Activated T-helper 17 cell treated with anti-CD3 and anti-CD28 coated beads, Interleukin-2, amount 50 U/mL, for 72 hours (primary cell): ENCODE measurements at regions not wholly inside any gene's neighbourhood (a gene's known extent, or its start where the extent isn't known, plus 50 kb on each side); places are given as distances from the start of the nearest gene placed in this dataset.
"Not testable (repeated sequence)": the region's sequence is repeated elsewhere in the genome, so short reads cannot be mapped to it uniquely, and the experiment has no call there.

Experiments
- ATAC-seq: fragments of 150-1000 bp; cut with Tn5 transposase; replicated peaks from 2 replicates; pipeline ENCODE4 v1.10.0; 2021; ENCODE audit warnings: mild to moderate bottlenecking, moderate library complexity
- H3K27ac Mint-ChIP-seq: one replicate; pipeline ENCODE4 v1.8.0; 2022; ENCODE audit warnings: mixed read lengths
- H3K27me3 Mint-ChIP-seq: one replicate; pipeline ENCODE4 v1.8.0; 2022; ENCODE audit warnings: mixed read lengths
- H3K36me3 Mint-ChIP-seq: one replicate; pipeline ENCODE4 v1.8.0; 2022; ENCODE audit warnings: low read depth, mild to moderate bottlenecking, mixed read lengths
- H3K4me1 Mint-ChIP-seq: one replicate; pipeline ENCODE4 v1.8.0; 2022; ENCODE audit warnings: mixed read lengths
- H3K4me3 Mint-ChIP-seq: one replicate; pipeline ENCODE4 v1.8.0; 2022; ENCODE audit warnings: mild to moderate bottlenecking, mixed read lengths
- H3K9me3 Mint-ChIP-seq: one replicate; pipeline ENCODE4 v1.8.0; 2022; ENCODE audit warnings: mixed read lengths

GRCh38 chr2:47300609-47301276 is 68.4 kb upstream of the EPCAM start:
- Mint-ChIP-seq H3K36me3 (no peaks in the 10 kb centered on the region), H3K27me3 (peaks cover 9% of the 10 kb centered on the region), H3K4me3 (no peak overlapping the region), H3K4me1 (no peaks in the 10 kb centered on the region), H3K27ac (no peak overlapping the region), H3K9me3 (no peaks in the 10 kb centered on the region)
- ATAC-seq = no peak

- H3K4me3 Mint-ChIP-seq = no peak overlapping the region
- ATAC-seq = no peak
Measured at GRCh38 chr2:47300081-47300480, 69.0 kb upstream of the EPCAM start.

GRCh38 chr2:47299555-47299954 is 69.6 kb upstream of the EPCAM start:
- Mint-ChIP-seq H3K27ac (no peak overlapping the region), H3K27me3 (peaks cover 9% of the 10 kb centered on the region), H3K4me3 (no peak overlapping the region), H3K4me1 (no peaks in the 10 kb centered on the region), H3K9me3 (no peaks in the 10 kb centered on the region), H3K36me3 (no peaks in the 10 kb centered on the region)
- no peak for ATAC-seq

More at GRCh38 chr2:47300081-47300480, 69.0 kb upstream of the EPCAM start:
- Mint-ChIP-seq H3K27ac (no peak overlapping the region), H3K36me3 (no peaks in the 10 kb centered on the region), H3K27me3 (peaks cover 9% of the 10 kb centered on the region), H3K4me1 (no peaks in the 10 kb centered on the region), H3K9me3 (no peaks in the 10 kb centered on the region)

GRCh38 chr2:47298771-47299170 is 70.3 kb upstream of the EPCAM start:
- Mint-ChIP-seq H3K27me3 (peaks cover 7% of the 10 kb centered on the region), H3K4me1 (no peaks in the 10 kb centered on the region), H3K9me3 (no peaks in the 10 kb centered on the region), H3K4me3 (no peak overlapping the region), H3K36me3 (no peaks in the 10 kb centered on the region), H3K27ac (no peak overlapping the region)
- ATAC-seq = no peak

GRCh38 chr2:47297767-47298425 is 71.2 kb upstream of the EPCAM start:
- H3K27ac Mint-ChIP-seq = no peak overlapping the region
- no peak overlapping the region for H3K4me3 Mint-ChIP-seq
- H3K9me3 Mint-ChIP-seq = no peaks in the 10 kb centered on the region
- no peaks in the 10 kb centered on the region for H3K4me1 Mint-ChIP-seq
- no peaks in the 10 kb centered on the region for H3K36me3 Mint-ChIP-seq
- H3K27me3 Mint-ChIP-seq = peaks cover 6% of the 10 kb centered on the region
- ATAC-seq = no peak

GRCh38 chr2:47295981-47296635 is 73.0 kb upstream of the EPCAM start:
- no peak overlapping the region for H3K27ac Mint-ChIP-seq
- H3K27me3 Mint-ChIP-seq = no peaks in the 10 kb centered on the region
- H3K9me3 Mint-ChIP-seq = no peaks in the 10 kb centered on the region
- no peaks in the 10 kb centered on the region for H3K4me1 Mint-ChIP-seq
- no peak for ATAC-seq
- no peak overlapping the region for H3K4me3 Mint-ChIP-seq
- H3K36me3 Mint-ChIP-seq = no peaks in the 10 kb centered on the region

- no peak for ATAC-seq
- no peaks in the 10 kb centered on the region for H3K4me1 Mint-ChIP-seq
- no peak overlapping the region for H3K27ac Mint-ChIP-seq
Measured at GRCh38 chr2:47295131-47295980, 73.8 kb upstream of the EPCAM start.

GRCh38 chr2:47293976-47294375 is 75.1 kb upstream of the EPCAM start:
- Mint-ChIP-seq H3K4me3 (no peak overlapping the region), H3K36me3 (no peaks in the 10 kb centered on the region), H3K9me3 (no peaks in the 10 kb centered on the region), H3K27ac (no peak overlapping the region), H3K27me3 (no peaks in the 10 kb centered on the region), H3K4me1 (no peaks in the 10 kb centered on the region)
- ATAC-seq = no peak

More at GRCh38 chr2:47295131-47295980, 73.8 kb upstream of the EPCAM start:
- Mint-ChIP-seq H3K36me3 (no peaks in the 10 kb centered on the region), H3K4me3 (no peak overlapping the region), H3K9me3 (no peaks in the 10 kb centered on the region), H3K27me3 (no peaks in the 10 kb centered on the region)

GRCh38 chr2:47288864-47289263 is 80.2 kb upstream of the EPCAM start:
- peaks cover 9% of the 10 kb centered on the region for H3K27me3 Mint-ChIP-seq
- H3K9me3 Mint-ChIP-seq = no peaks in the 10 kb centered on the region
- H3K4me3 Mint-ChIP-seq = no peak overlapping the region
- no peak for ATAC-seq
- H3K36me3 Mint-ChIP-seq = no peaks in the 10 kb centered on the region
- H3K4me1 Mint-ChIP-seq = no peaks in the 10 kb centered on the region
- no peak overlapping the region for H3K27ac Mint-ChIP-seq

GRCh38 chr2:47283659-47284058 is 85.5 kb upstream of the EPCAM start:
- no peaks in the 10 kb centered on the region for H3K9me3 Mint-ChIP-seq
- H3K27me3 Mint-ChIP-seq = peaks cover 13% of the 10 kb centered on the region
- no peak for ATAC-seq
- H3K27ac Mint-ChIP-seq = no peak overlapping the region
- H3K4me3 Mint-ChIP-seq = no peak overlapping the region
- H3K36me3 Mint-ChIP-seq = no peaks in the 10 kb centered on the region
- no peaks in the 10 kb centered on the region for H3K4me1 Mint-ChIP-seq

GRCh38 chr2:47282621-47283272 is 86.4 kb upstream of the EPCAM start:
- no peak overlapping the region for H3K4me3 Mint-ChIP-seq
- H3K27ac Mint-ChIP-seq = no peak overlapping the region
- no peaks in the 10 kb centered on the region for H3K9me3 Mint-ChIP-seq
- no peak for ATAC-seq
- no peaks in the 10 kb centered on the region for H3K4me1 Mint-ChIP-seq
- H3K27me3 Mint-ChIP-seq = peaks cover 10% of the 10 kb centered on the region
- H3K36me3 Mint-ChIP-seq = no peaks in the 10 kb centered on the region

GRCh38 chr2:47279525-47279924 is 89.6 kb upstream of the EPCAM start:
- not testable (repeated sequence) for H3K36me3 Mint-ChIP-seq, H3K27me3 Mint-ChIP-seq, H3K9me3 Mint-ChIP-seq, H3K4me3 Mint-ChIP-seq, H3K27ac Mint-ChIP-seq, ATAC-seq, H3K4me1 Mint-ChIP-seq

GRCh38 chr2:47277987-47278386 is 91.1 kb upstream of the EPCAM start:
- H3K9me3 Mint-ChIP-seq = no peaks in the 10 kb centered on the region

GRCh38 chr2:47277187-47277586 is 91.9 kb upstream of the EPCAM start:
- Mint-ChIP-seq H3K27me3 (peaks cover 3% of the 10 kb centered on the region), H3K36me3 (no peaks in the 10 kb centered on the region), H3K4me3 (no peak overlapping the region), H3K27ac (no peak overlapping the region), H3K4me1 (no peaks in the 10 kb centered on the region), H3K9me3 (no peaks in the 10 kb centered on the region)
- ATAC-seq = no peak

More at GRCh38 chr2:47277987-47278386, 91.1 kb upstream of the EPCAM start:
- no peak for ATAC-seq
- no peaks in the 10 kb centered on the region for H3K4me1 Mint-ChIP-seq
- H3K27ac Mint-ChIP-seq = no peak overlapping the region
- H3K36me3 Mint-ChIP-seq = no peaks in the 10 kb centered on the region
- H3K4me3 Mint-ChIP-seq = no peak overlapping the region
- H3K27me3 Mint-ChIP-seq = peaks cover 3% of the 10 kb centered on the region
